T follicular helper cell (primary cell): ENCODE measurements at regions not wholly inside any gene's neighbourhood (a gene's known extent, or its start where the extent isn't known, plus 50 kb on each side); places are given as distances from the start of the nearest gene placed in this dataset.

ENCODE experiments used
- DNase-seq: peaks from one replicate; pipeline ENCODE4 v3.0.0-alpha.2; 2020; ENCODE audit warnings: low read depth

DNA sequence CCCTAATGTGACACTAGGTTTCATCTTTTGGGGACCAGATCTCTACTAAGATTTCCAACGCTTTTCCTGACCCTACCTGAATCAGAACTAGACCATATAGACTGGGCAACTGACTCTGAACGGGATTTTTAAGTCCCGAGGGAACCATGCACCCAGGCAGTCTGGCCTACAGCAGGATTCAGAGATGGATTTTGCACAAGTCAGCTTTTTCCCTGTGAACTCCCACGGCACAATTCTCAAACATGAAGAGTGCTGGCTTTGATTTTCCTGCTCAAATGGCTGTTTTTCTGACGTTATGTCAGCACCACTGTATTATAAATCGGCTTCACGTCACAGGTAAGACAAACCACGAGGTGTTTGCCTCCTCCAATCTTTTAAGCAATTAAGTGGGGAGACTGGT, 409.1 kb downstream of the TCERG1L start:
- no peak for DNase-seq

DNA sequence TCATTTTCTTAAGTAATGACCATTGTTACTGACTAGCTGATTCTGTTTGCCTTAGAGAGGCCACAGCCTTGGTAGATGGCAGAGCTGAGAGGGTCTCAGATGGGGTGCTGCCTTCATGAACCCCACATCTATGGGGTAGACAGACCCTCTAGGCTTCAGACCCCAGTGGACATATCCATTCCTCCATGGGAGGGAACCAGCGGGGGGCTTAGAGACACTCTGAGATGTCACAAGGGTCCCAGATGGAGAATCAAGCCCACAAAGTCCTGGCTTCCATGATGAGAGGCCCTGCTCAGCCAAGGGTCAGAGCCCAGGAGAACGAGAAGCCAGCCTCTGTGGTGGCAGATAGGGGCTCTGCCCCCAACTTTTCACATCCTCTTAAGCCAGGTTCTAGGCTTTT, 408.6 kb downstream of the TCERG1L start:
- DNase-seq: no peak

- DNase-seq: no peak
These were observed 406.8 kb downstream of the TCERG1L start for GRCh38 chr10:130904676-130905075.

- no peak for DNase-seq
These were observed 406.1 kb downstream of the TCERG1L start for GRCh38 chr10:130905386-130905785.

DNA sequence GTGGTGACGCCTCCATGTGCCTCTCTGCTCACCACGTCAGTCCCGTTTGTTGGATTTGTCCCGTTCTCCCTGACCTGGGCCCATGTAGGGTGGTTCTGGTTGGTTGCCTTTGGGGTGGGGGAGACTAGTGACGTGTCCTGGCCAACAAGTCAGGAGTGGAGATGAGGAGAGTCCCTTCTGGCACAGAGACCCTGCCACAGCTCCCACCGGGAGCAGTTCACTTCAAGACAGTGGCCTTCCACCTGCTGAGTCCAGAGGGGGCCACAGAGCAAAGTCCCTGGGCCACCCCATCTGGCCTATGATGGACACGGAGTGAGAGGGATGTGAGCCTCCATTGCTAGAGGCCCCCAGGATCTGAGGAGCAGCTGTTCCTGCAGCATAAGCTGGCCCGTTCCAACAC, 405.6 kb downstream of the TCERG1L start:
- no peak for DNase-seq

GRCh38 chr10:130910848-130911247, 400.7 kb downstream of the TCERG1L start:
- DNase-seq: no peak

DNA sequence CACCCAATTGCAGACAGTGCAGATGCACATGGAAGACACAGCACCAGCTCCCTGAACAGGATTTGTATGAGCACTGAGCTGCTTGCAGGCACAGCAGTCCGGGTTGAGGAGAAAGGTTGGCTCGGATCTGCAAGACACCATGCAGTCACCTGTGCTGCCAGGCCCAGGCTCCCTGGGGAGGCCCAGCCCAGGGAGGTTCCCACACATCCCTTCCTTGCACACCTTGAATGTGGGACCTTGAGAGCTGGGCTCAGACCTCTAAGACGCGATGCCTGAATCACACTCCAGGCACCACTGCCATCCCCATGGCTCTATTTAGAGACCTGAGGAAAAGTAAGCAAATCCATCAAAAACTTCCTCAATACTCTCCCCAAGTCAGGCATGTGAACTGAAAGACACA, 397.7 kb downstream of the TCERG1L start:
- DNase-seq: no peak

DNA sequence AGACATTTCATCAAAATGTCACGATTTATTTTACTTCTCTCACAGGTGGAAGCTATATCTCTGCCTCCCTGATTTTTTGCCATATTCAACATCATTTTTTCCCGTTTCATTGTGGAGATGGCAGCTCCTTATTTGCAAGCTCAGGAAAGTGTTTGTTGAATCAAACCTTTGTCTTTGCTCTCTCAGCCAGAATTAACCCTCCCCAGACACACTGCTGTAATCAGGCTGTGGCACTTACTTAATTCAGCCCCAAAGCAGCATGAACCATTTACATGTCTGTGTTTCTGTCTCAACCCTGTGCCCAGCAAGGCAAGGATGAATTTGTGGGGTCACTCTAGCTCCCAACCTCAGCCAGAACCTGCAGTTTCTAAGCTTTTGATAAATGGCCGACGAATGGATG, 397.2 kb downstream of the TCERG1L start:
- no peak for DNase-seq

- no peak for DNase-seq
These were observed 396.5 kb downstream of the TCERG1L start for GRCh38 chr10:130915065-130915464.

- no peak for DNase-seq
These were observed 390.1 kb downstream of the TCERG1L start for GRCh38 chr10:130921461-130921860.

- no peak for DNase-seq
These were observed 389.5 kb downstream of the TCERG1L start for GRCh38 chr10:130921911-130922440.

DNA sequence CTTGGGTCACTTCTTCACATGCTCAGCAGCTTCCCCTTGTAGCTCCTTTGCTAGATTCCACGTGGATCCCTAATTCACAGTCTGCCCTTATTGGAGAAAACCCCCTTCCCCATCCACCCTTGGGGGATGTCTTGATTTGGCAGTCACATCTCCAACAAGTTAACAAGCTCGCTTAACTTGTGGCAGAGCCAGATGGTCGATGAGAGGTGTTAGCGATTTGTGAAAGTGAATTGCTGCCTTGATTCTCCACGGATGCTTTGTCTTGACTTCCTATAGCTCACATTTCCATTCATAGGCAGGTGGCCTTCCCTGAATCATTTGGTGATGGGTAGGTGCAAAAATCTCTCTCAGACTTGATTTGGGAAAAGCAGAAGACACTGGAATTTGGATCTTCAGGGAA, 387.9 kb downstream of the TCERG1L start:
- no peak for DNase-seq

- no peak for DNase-seq
These were observed 387.2 kb downstream of the TCERG1L start for GRCh38 chr10:130924138-130924819.

DNA sequence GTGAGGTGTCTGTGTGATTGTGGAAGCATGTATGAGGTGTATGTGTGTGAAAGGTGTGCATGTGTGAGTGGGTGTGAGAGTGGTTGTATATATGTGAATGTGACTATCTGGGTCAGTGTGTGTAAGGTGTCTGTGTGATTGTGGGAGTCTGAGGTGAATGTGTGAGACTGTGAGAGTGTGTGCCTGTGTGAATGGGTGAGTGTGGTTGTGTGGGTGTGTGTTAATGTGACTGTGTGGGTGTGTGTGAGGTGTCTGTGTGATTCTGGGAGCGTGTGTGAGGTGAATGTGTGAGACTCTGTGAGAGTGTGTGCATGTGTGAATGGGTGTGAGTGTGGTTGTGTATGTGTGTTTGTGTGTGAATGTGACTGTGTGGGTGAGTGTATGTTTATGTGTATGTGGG, 385.1 kb downstream of the TCERG1L start:
- DNase-seq: no peak

DNA sequence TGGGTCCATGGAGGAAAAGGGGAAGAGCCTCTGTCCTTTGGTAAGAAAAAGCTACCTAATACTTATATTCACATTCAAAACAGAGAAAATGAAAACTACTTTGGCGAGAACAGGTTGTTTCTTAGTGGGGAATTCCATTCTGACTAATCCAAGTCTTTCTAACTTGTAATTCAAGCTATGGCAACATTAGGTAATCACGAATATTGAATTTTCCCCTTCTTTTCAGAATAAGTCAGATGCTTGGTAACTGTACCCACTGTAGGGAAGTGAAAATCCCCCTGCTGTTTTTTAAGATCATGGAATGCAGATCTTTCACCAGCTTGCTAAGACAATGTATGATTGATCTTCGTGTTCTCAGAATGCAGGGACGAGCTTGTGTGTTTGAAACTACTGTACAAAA, 384.4 kb downstream of the TCERG1L start:
- DNase-seq: no peak

DNA sequence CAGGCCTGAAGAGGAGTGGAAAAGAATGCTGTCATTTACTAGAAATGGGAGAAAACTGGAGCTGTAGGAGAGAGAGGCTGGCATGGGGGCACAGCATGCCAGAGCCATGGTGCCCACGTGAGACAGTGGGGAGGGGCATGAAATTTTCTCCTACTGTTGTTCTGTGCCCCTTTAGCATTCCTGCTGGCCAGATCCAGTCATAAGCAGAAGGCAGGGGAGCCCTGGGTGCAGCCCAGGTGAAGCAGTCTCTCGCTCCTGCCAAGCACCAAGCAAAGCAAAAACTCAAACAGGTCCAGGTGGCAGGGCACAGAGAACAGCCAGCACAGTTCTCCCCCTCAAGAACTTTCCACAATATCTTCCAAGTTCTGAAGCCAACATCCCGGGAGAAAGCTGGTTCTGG, 383.2 kb downstream of the TCERG1L start:
- DNase-seq: no peak

- no peak for DNase-seq
These were observed 381.8 kb downstream of the TCERG1L start for GRCh38 chr10:130929422-130930325.

DNA sequence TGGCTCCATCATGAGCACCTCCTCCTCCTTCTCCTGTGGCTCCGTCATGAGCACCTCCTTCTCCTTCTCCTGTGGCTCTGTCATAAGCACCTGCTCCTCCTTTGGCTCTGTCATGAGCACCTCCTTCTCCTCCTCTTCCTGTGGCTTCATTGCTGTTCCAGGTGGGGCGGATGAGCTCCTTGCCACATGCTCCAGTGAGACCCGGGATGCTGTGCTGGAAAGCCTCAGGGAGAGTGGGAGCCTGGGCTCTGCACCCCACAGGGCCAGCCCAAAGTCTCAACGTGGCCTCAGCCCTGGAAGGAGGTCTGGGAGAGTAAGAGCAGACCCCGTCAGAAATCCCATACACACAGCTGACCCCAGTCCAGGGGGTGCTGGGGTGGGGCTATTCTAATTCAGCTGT, 380.7 kb downstream of the TCERG1L start:
- no peak for DNase-seq

GRCh38 chr10:130931256-130931655, 380.3 kb downstream of the TCERG1L start:
- no peak for DNase-seq

DNA sequence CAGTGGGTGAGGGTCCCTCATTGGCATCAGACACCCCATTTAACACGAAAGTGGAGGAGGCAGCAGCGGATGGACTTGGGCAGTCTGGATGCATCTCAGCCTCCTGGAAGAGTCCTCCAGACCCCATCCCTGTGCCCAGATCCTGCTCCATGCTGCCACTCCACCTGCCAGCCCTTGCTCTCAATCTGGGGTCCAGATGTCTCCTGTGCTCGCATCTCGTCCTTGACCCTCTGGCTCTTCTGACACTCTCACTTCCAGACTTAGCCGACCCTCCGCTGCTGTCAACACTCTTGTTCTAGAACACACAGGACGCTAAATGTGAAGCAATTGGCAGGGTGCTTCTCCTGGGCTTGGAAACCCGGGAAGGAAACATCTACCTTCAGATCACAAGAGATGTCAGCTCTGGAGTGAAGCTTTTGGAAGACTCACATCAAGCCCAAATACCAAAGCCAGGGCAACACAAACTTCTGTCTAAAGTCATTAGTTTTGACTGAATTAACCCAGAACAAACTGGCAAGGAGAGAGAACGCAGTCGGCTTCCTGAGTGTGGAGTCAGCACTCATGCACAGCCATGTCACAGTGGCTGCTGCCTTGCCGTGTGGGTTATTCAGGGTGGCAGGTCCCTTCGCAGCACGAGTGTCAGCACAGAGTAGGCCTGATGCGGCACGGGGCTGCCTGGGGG, 379.1 kb downstream of the TCERG1L start:
- no peak for DNase-seq

DNA sequence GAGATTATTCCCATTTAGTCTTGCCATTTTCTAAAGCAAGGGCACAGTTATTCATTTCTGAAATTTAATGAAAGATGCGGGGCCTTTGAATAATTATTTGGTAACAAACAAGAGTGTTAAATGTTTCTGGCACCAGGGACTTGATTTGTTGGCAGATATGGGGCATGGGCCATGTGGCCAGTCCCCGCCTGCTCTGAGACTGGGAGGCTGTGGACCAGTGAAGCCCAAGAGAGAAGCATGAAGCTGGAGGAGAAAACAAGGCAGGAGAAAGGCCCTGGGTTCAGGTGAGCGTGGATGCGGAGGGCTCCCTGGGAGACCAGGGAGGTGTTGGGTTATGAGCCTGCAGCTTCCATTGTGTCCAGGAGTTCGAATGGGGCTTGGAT, 378.5 kb downstream of the TCERG1L start:
- no peak for DNase-seq

GRCh38 chr10:130934293-130935127, 377.0 kb downstream of the TCERG1L start:
- no peak for DNase-seq
